ENCODE measurements at regions not wholly inside any gene's neighbourhood (a gene's known extent, or its start where the extent isn't known, plus 50 kb on each side); places are given as distances from the start of the nearest gene placed in this dataset.

GRCh38 chr7:32357535-32358277 is 132.5 kb downstream of the LSM5 start:
- H3K27ac ChIP-seq = no peak overlapping the region
- 0 out of 2 replicates have a peak, but pooled peaks have one; percentile 12 for TF ChIP-seq CTCF (IDR thresholded peaks at IDR 0.05)
- TF ChIP-seq ZFX (IDR thresholded peaks at IDR 0.05; ENCODE audit: borderline replicate concordance) = no peak

GRCh38 chr7:32347244-32347828 is 142.8 kb downstream of the LSM5 start:
- TF ChIP-seq CTCF (IDR thresholded peaks at IDR 0.05) = peak; percentile 84
- TF ChIP-seq ZFX (IDR thresholded peaks at IDR 0.05; ENCODE audit: borderline replicate concordance) = no peak
- no peak overlapping the region for H3K27ac ChIP-seq

- TF ChIP-seq CTCF (IDR thresholded peaks at IDR 0.05) (no peak), ZFX (IDR thresholded peaks at IDR 0.05; ENCODE audit: borderline replicate concordance) (no peak)
Measured at GRCh38 chr7:32346253-32346652, 143.9 kb downstream of the LSM5 start.

GRCh38 chr7:32336726-32337125 is 153.5 kb downstream of the LSM5 start:
- H3K27ac ChIP-seq = no peak overlapping the region
- TF ChIP-seq ZFX (IDR thresholded peaks at IDR 0.05; ENCODE audit: borderline replicate concordance) = no peak
- TF ChIP-seq CTCF (IDR thresholded peaks at IDR 0.05) = no peak

More at GRCh38 chr7:32346253-32346652, 143.9 kb downstream of the LSM5 start:
- H3K27ac ChIP-seq = no peak overlapping the region

- H3K27ac ChIP-seq = no peak overlapping the region
- TF ChIP-seq ZFX (IDR thresholded peaks at IDR 0.05; ENCODE audit: borderline replicate concordance) (no peak), CTCF (IDR thresholded peaks at IDR 0.05) (no peak)
Measured at GRCh38 chr7:32335107-32335506, 155.1 kb downstream of the LSM5 start.

- H3K27ac ChIP-seq = no peak overlapping the region
- no peak for TF ChIP-seq CTCF (IDR thresholded peaks at IDR 0.05)
Measured at GRCh38 chr7:32330602-32331001, 159.6 kb downstream of the LSM5 start.

- H3K27ac ChIP-seq = no peak overlapping the region
- TF ChIP-seq ZFX (IDR thresholded peaks at IDR 0.05; ENCODE audit: borderline replicate concordance) = no peak
- no peak for TF ChIP-seq CTCF (IDR thresholded peaks at IDR 0.05)
Measured at GRCh38 chr7:32326078-32326477, 164.1 kb downstream of the LSM5 start.

Measured in 22Rv1 (cell line).